GM20000 (cell line): ENCODE measurements at regions not wholly inside any gene's neighbourhood (a gene's known extent, or its start where the extent isn't known, plus 50 kb on each side); places are given as distances from the start of the nearest gene placed in this dataset.

Source experiments
- DNase-seq: peaks from one replicate; pipeline ENCODE4 v3.0.0; 2012; ENCODE audit warnings: low spot score
- TF ChIP-seq, protein P1 (sequence below): IDR thresholded peaks from 2 replicates; pipeline ENCODE4 v1.5.1; 2012; ENCODE audit warnings: mild to moderate bottlenecking, control low read depth; ENCODE audit errors: extremely low read depth, missing control alignments

- TF ChIP-seq, protein P1, sequence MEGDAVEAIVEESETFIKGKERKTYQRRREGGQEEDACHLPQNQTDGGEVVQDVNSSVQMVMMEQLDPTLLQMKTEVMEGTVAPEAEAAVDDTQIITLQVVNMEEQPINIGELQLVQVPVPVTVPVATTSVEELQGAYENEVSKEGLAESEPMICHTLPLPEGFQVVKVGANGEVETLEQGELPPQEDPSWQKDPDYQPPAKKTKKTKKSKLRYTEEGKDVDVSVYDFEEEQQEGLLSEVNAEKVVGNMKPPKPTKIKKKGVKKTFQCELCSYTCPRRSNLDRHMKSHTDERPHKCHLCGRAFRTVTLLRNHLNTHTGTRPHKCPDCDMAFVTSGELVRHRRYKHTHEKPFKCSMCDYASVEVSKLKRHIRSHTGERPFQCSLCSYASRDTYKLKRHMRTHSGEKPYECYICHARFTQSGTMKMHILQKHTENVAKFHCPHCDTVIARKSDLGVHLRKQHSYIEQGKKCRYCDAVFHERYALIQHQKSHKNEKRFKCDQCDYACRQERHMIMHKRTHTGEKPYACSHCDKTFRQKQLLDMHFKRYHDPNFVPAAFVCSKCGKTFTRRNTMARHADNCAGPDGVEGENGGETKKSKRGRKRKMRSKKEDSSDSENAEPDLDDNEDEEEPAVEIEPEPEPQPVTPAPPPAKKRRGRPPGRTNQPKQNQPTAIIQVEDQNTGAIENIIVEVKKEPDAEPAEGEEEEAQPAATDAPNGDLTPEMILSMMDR, result no peak
- DNase-seq, result no peak
These were observed 187.3 kb upstream of the BCL6 start for GRCh38 chr3:187932530-187932929.

DNA sequence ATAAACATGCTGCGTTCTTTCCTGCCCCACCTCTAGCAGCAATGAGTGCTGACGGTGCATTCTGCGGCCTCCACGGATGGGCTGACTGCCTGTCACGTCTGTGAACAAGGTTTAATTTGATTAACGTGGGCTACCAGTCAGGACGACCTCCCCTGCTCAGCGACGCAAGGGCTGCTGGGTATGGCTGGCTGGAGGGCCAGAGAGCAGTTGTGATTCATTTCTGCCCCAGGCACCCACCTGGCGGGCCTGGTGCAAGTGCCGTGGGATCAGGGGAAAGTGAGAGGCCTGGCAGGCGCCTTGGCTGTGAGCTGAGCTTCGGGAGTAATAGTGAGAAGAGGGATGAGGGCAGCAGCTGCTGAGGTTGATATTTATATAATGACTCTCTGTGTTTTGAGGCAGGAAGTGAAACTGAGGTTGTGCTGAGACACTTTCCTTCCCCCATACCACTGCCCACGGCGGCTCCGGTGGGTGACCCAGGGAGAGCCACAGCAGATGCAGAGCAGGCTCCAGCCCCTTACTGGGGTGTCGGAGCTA is 190.4 kb upstream of the BCL6 start:
- peak; percentile 62 for DNase-seq
- TF ChIP-seq, protein P1, result no peak

DNA sequence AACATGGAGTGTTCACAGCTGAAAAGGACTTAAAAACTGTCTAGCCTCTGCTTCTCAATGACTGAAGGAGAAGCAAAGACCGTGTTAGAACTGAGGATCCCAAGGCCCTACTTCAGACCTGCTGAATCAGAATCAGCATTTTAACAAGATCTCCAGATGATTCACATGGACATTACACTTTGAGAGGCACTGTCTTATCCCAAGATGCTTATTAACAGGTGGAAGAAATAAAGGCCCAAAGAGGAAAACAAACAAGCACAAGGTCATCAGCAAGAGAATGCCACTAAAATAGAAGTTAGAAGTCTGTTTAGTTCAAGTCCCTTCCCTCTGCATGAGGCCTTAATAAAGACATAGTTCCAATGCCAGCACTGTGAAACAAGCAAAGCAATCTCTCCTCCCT is 191.4 kb upstream of the BCL6 start:
- TF ChIP-seq, protein P1, result no peak
- DNase-seq, result no peak

DNA sequence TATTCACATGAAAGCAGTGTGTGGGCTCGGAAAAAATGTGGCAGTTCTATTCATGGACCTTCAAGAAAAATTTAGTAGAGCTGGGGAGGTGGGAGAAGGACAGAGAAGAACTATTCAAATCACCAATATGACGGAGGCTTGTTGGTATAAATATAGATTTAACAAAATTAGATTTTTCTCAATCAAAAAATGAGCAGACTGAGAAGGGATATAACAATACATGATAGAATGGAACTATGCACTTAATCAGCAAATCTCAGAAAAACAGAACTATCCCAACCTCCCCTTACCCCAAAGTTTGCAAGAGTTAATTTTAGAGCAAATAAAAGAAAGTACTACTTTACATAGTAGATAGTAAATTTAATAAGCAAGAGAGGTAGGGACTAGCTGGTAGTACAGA is 194.6 kb upstream of the BCL6 start:
- DNase-seq, result no peak
- TF ChIP-seq, protein P1, result no peak

DNA sequence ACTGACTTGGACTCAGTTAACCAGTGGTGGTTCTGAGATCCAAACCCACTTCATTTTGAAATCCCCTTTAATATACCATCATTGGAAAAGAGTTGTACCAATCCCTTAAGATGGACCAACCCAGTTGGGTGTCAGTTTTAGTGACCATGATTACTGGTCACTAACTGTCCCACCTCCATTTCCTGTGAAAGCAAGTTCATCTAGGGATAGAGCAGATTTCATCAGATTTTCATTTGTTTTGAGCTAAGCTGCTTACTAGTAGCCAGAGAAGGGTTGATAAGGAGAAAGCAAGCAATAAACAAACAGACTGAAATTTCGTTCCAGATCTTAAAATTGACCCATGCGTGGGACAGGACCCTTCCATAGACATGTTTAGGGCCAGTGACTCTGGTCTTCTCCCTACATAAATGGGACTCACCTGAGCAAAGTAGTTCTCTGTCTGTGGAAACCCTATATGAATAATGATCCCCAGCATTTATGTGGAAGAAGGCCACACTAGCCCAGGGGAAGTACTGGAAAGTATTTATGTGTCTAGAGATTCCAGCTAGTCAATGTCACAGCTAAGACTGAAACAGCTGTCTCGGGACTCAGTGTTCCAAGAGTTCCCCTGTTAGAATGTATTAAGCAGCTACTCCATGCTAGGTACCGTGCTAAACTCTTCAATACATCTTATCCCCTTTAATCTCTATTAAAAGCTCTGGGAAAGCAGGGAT is 196.0 kb upstream of the BCL6 start:
- DNase-seq, result no peak
- TF ChIP-seq, protein P1, result no peak

DNA sequence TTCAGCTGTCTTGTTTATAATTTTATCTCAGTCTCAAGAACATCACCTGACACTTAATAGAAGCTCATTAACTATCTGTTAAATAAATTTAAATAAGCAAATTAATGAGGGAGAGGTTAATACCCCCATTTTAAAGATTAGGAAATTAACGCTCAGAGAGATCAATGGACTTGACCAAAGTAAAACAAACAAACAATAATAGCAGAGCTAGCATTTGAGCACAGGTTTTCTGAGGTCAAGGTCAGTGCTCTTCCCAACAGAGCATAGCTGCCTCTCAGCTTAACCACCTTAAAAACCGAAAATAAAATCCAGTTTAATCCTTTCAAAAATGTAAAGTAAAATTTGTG is 196.6 kb upstream of the BCL6 start:
- no peak for DNase-seq
- TF ChIP-seq, protein P1, result no peak

- DNase-seq, result no peak
- TF ChIP-seq, protein P1, result no peak
These were observed 197.5 kb upstream of the BCL6 start for GRCh38 chr3:187942658-187943241.
